Right atrium auricular region (tissue), 2 donors: ENCODE measurements at regions not wholly inside any gene's neighbourhood (a gene's known extent, or its start where the extent isn't known, plus 50 kb on each side); places are given as distances from the start of the nearest gene placed in this dataset.

ENCODE experiments used
- DNase-seq: peaks from one replicate; pipeline ENCODE4 v3.0.0-alpha.2; 2019; ENCODE audit warnings: low spot score
- H3K27ac ChIP-seq, 2 donors: fragments of 200-600 bp; sonication (generic); 1 replicate in 1 of 2; 2 replicates in 1 of 2; pipeline ENCODE4 v1.5.1; 2016 to 2019
- H3K27me3 ChIP-seq, 2 donors: fragments of 200-600 bp; sonication (generic); one replicate each; pipeline versions ENCODE4 v1.5.1 to v1.6.0; 2017 to 2019
- H3K36me3 ChIP-seq: fragments of 200-600 bp; sonication (generic); one replicate; pipeline ENCODE4 v1.5.1; 2016
- H3K4me1 ChIP-seq, 2 donors: fragments of 200-600 bp; sonication (generic); one replicate each; pipeline versions ENCODE4 v1.5.1 to v1.6.0; 2017 to 2019
- H3K4me3 ChIP-seq, 2 donors: fragments of 200-600 bp; sonication (generic); 1 replicate in 1 of 2; 2 replicates in 1 of 2; pipeline ENCODE4 v1.5.1; 2017 to 2019; ENCODE audit warnings: mild to moderate bottlenecking in 1 of 2, moderate library complexity in 1 of 2
- H3K9me3 ChIP-seq, 2 donors: fragments of 200-600 bp; sonication (generic); one replicate each; pipeline ENCODE4 v1.5.1; 2019
- TF ChIP-seq, protein P1 (sequence below), 2 donors: fragments of 200-600 bp; sonication (generic); IDR thresholded peaks; one replicate each; pipeline ENCODE4 v1.5.1; 2019; ENCODE audit warnings: antibody characterized with exemption in 2 of 2

DNA sequence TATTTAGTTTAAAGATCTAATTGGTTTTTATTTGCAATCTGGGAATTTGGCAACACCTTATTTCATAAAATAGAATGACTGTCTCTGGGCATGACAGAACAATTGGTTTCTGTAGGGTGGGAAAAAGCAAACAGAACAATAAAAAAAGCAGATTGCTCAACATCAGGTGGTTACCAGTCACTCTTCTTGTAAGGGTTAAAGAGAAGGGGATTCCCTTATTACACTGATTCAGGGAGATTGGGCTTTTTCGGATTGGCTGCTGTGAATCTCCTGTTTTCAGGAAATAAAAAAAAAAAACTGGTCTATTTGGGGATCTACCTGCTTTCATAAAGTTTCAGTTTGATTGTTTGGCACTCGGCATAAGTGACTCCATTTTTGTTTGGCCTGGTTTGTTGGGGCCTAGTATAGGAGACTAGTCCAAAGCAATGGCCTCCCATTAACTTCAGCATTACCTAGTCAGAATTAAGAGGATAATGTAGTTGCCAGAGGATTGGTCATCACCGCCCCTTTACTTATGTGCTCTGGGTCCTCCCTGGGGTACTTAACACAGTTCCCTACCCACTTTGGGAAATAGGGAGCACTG is 380.5 kb downstream of the IDS start:
- DNase-seq = no peak
- TF ChIP-seq, protein P1, sequence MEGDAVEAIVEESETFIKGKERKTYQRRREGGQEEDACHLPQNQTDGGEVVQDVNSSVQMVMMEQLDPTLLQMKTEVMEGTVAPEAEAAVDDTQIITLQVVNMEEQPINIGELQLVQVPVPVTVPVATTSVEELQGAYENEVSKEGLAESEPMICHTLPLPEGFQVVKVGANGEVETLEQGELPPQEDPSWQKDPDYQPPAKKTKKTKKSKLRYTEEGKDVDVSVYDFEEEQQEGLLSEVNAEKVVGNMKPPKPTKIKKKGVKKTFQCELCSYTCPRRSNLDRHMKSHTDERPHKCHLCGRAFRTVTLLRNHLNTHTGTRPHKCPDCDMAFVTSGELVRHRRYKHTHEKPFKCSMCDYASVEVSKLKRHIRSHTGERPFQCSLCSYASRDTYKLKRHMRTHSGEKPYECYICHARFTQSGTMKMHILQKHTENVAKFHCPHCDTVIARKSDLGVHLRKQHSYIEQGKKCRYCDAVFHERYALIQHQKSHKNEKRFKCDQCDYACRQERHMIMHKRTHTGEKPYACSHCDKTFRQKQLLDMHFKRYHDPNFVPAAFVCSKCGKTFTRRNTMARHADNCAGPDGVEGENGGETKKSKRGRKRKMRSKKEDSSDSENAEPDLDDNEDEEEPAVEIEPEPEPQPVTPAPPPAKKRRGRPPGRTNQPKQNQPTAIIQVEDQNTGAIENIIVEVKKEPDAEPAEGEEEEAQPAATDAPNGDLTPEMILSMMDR (IDR thresholded peaks at IDR 0.05) = no peak
- Histone ChIP-seq H3K27me3 (no peaks in the 10 kb centered on the region), H3K36me3 (no peaks in the 10 kb centered on the region), H3K4me1 (no peaks in the 10 kb centered on the region), H3K9me3 (no peaks in the 10 kb centered on the region), H3K4me3 (no peak overlapping the region), H3K27ac (no peak overlapping the region)

DNA sequence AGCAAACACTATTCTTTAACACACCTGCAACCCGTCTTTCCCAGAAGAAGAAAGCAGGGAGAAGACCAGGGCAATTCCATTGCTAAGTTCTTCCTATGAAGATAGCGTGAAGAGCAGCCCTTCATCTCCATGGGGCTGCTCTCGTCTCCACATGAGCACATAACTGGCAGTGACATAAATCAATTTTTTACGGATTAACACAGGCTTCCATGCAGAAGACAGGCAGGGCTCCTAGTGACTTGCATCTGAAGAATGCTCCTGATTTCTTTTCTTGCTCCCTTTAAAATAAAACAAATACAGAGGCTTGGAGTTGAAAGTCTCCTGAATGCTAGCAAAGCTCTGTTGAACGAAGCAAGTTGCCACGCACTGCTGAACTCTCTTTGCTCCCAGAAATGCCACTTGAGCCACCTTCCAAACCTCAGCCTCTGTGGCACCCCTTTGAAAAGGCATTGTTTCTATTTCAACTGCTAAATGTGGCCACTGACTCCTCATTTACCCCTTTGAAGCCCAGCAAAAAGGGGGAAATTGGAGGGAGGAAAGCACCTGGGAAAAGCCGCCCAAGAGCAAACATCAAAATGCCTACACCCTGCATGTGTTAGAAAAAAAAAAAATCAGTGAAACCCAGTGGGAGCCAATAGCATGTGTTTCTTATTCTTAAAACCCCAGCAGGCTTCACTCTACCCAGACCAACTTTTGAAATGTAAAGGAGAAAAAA is 383.7 kb downstream of the IDS start:
- DNase-seq = no peak
- H3K27ac ChIP-seq = no peak overlapping the region
- no peaks in the 10 kb centered on the region for H3K9me3 ChIP-seq
- no peaks in the 10 kb centered on the region for H3K4me1 ChIP-seq
- no peaks in the 10 kb centered on the region for H3K27me3 ChIP-seq
- TF ChIP-seq, protein P1 (IDR thresholded peaks at IDR 0.05) = no peak
- no peak overlapping the region for H3K4me3 ChIP-seq
- H3K36me3 ChIP-seq = no peaks in the 10 kb centered on the region

DNA sequence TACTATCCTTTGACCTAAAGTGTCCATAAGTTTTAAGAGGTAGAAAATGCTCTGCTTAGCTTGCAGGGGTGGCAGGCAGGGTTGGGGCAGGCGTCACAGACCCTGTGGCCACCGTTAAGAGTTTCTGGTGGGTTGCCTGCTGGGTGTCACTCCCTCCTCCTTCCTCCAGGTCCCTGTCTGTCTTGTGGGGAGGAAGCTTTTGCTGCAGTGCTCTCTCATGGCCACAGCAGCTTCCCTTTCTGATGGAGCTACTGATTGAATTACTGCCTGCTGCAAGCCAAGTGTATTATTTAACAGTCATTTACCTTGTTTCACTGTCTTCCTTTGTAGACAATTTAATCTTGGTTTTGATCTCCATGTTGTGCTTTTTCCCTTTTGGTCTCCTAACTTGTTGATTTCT is 384.6 kb downstream of the IDS start:
- Histone ChIP-seq H3K4me3 (no peak overlapping the region), H3K27ac (no peak overlapping the region), H3K36me3 (no peaks in the 10 kb centered on the region), H3K9me3 (no peaks in the 10 kb centered on the region), H3K27me3 (no peaks in the 10 kb centered on the region), H3K4me1 (no peaks in the 10 kb centered on the region)
- DNase-seq = no peak
- TF ChIP-seq, protein P1 (IDR thresholded peaks at IDR 0.05) = no peak

DNA sequence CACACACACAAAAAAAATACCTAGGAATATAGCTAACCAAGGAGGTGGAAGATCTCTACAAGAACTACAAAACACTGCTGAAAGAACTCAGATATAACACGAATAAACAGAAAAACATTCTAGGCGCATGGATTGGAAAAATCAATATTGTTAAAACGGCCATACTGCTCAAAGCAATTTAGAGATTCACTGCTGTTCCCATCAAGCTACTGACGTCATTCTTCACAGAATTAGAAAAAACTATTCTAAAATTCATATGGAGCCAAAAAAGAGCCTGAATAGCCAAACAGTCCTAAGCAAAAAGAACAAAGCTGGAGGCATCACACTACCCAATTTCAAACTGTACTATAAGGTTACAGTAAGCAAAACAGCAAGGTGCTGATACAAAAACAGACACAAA is 390.2 kb downstream of the IDS start:
- no peak for DNase-seq
- TF ChIP-seq, protein P1 (IDR thresholded peaks at IDR 0.05) = no peak

DNA sequence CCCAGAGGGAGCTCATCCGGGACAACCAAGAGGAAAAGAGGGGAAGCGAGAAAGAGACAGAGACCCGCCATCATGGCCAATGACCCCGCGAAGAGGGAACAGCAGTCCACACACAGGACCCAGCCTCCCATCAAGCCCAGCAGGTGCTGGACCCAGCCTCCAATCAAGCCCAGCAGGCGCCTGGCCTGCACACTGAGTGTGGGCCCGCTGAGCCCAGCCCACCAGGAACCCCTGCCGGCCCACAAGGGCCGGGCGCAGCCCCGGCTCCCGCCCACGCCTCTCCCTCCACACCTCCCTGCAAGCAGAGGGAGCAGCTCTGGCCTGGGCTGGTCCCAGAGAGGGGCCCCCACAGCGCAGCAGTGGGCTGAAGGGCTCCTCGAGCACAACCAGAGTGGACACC is 391.1 kb downstream of the IDS start:
- TF ChIP-seq, protein P1 (IDR thresholded peaks at IDR 0.05) = no peak
- no peak overlapping the region for H3K4me3 ChIP-seq
- no peaks in the 10 kb centered on the region for H3K4me1 ChIP-seq
- H3K36me3 ChIP-seq = no peaks in the 10 kb centered on the region
- DNase-seq = no peak
- H3K9me3 ChIP-seq = peaks cover 0 to 13% of the 10 kb centered on the region in 2 donors
- no peak overlapping the region for H3K27ac ChIP-seq
- H3K27me3 ChIP-seq = no peaks in the 10 kb centered on the region

More for the DNA sequence above, 390.2 kb downstream of the IDS start:
- Histone ChIP-seq H3K4me3 (no peak overlapping the region), H3K27ac (no peak overlapping the region), H3K9me3 (peaks cover 0 to 6% of the 10 kb centered on the region in 2 donors), H3K27me3 (no peaks in the 10 kb centered on the region), H3K36me3 (no peaks in the 10 kb centered on the region), H3K4me1 (no peaks in the 10 kb centered on the region)
